GM21786 (cell line): ENCODE measurements at regions not wholly inside any gene's neighbourhood (a gene's known extent, or its start where the extent isn't known, plus 50 kb on each side); places are given as distances from the start of the nearest gene placed in this dataset.

Source experiments
- ATAC-seq: cut with Tn5 transposase; IDR thresholded peaks from one replicate; pipeline ENCODE4 v1.9.1; 2021; ENCODE audit not compliant: unreplicated experiment

- ATAC-seq = no peak
Measured at GRCh38 chr7:131235489-131236317, 92.0 kb upstream of the MKLN1 start.

GRCh38 chr7:131236318-131236672, 91.4 kb upstream of the MKLN1 start:
- no peak for ATAC-seq

- no peak for ATAC-seq
Measured at GRCh38 chr7:131238347-131238931, 89.2 kb upstream of the MKLN1 start.

- ATAC-seq = no peak
Measured at GRCh38 chr7:131241386-131241785, 86.3 kb upstream of the MKLN1 start.

GRCh38 chr7:131242123-131242650, 85.5 kb upstream of the MKLN1 start:
- ATAC-seq = no peak

GRCh38 chr7:131244259-131244852, 83.3 kb upstream of the MKLN1 start:
- no peak for ATAC-seq

- ATAC-seq = no peak
Measured at GRCh38 chr7:131249003-131249402, 78.7 kb upstream of the MKLN1 start.

GRCh38 chr7:131249483-131249882, 78.2 kb upstream of the MKLN1 start:
- no peak for ATAC-seq

- ATAC-seq = no peak
Measured at GRCh38 chr7:131250331-131250730, 77.3 kb upstream of the MKLN1 start.

- no peak for ATAC-seq
Measured at GRCh38 chr7:131251371-131251770, 76.3 kb upstream of the MKLN1 start.

- ATAC-seq = no peak
Measured at GRCh38 chr7:131252976-131253375, 74.7 kb upstream of the MKLN1 start.

GRCh38 chr7:131254211-131254610, 73.5 kb upstream of the MKLN1 start:
- no peak for ATAC-seq

- no peak for ATAC-seq
Measured at GRCh38 chr7:131255242-131255641, 72.4 kb upstream of the MKLN1 start.

GRCh38 chr7:131261476-131261994, 66.1 kb upstream of the MKLN1 start:
- no peak for ATAC-seq

GRCh38 chr7:131265227-131265626, 62.4 kb upstream of the MKLN1 start:
- ATAC-seq = no peak

GRCh38 chr7:131267631-131268030, 60.0 kb upstream of the MKLN1 start:
- ATAC-seq = no peak

GRCh38 chr7:131268906-131269305, 58.8 kb upstream of the MKLN1 start:
- ATAC-seq = no peak

GRCh38 chr7:131272086-131272485, 55.6 kb upstream of the MKLN1 start:
- ATAC-seq = no peak

GRCh38 chr7:131274986-131275385, 52.7 kb upstream of the MKLN1 start:
- ATAC-seq = no peak

GRCh38 chr7:131276190-131276589, 51.5 kb upstream of the MKLN1 start:
- no peak for ATAC-seq

GRCh38 chr7:131276748-131277147, 50.9 kb upstream of the MKLN1 start:
- ATAC-seq = no peak
